ENCODE measurements at regions not wholly inside any gene's neighbourhood (a gene's known extent, or its start where the extent isn't known, plus 50 kb on each side); places are given as distances from the start of the nearest gene placed in this dataset.

DNA sequence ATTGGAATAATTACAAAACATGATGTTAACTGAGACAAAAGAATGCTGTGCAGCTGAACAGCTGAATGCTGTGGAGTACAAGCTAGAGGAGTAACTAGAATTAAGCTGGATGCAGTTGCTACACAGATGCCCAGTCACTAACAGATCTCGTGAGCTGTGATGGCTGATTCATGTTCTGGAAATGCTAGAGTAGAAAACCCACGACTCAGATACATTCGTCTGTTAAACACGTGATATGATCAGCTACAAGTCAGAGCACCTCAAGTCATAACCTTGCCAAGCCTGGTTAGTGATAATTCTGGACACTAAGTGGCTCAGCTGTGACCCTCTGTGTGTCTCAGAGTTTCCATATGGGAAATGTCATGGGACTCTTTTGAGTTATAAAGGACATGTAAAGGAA, 89.7 kb upstream of the ESRRG start:
- intact Hi-C loops (cut with DNase I) = no loop called here
- H3K27ac ChIP-seq = no peak overlapping the region
- H3K9me3 ChIP-seq = no peaks in the 10 kb centered on the region
- no peak for DNase-seq
- H3K36me3 ChIP-seq = no peaks in the 10 kb centered on the region
- H3K4me1 ChIP-seq = no peaks in the 10 kb centered on the region
- H3K9ac ChIP-seq (ENCODE audit: low read depth in 2 of 2, low read length in 2 of 2) = no peak overlapping the region
- H3K4me3 ChIP-seq = no peak overlapping the region
- H3K27me3 ChIP-seq = no peaks in the 10 kb centered on the region
- TF ChIP-seq, protein P1, sequence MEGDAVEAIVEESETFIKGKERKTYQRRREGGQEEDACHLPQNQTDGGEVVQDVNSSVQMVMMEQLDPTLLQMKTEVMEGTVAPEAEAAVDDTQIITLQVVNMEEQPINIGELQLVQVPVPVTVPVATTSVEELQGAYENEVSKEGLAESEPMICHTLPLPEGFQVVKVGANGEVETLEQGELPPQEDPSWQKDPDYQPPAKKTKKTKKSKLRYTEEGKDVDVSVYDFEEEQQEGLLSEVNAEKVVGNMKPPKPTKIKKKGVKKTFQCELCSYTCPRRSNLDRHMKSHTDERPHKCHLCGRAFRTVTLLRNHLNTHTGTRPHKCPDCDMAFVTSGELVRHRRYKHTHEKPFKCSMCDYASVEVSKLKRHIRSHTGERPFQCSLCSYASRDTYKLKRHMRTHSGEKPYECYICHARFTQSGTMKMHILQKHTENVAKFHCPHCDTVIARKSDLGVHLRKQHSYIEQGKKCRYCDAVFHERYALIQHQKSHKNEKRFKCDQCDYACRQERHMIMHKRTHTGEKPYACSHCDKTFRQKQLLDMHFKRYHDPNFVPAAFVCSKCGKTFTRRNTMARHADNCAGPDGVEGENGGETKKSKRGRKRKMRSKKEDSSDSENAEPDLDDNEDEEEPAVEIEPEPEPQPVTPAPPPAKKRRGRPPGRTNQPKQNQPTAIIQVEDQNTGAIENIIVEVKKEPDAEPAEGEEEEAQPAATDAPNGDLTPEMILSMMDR (IDR thresholded peaks at IDR 0.05) = no peak

DNA sequence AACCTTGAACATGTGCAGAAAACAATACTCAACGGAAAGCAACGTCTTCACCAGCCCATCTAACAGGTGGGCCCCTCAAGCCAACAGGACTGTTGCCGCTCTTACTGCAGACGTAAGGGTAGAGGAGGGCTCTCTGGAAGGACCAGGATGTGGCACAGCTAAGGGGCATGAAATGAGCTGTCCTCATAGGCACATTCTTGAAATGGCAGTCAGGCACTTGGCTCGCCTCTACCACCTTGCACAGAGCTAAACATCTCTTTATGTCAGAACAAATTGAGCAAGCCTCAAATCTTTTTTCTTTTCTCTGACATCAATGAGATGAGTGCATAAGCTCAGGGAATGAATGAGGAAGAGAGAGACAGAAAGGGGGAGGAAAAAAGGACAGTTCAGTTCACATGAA, 86.4 kb upstream of the ESRRG start:
- Histone ChIP-seq H3K27ac (no peak overlapping the region), H3K36me3 (no peaks in the 10 kb centered on the region), H3K4me1 (no peaks in the 10 kb centered on the region), H3K9ac (ENCODE audit: low read depth in 2 of 2, low read length in 2 of 2) (no peak overlapping the region), H3K9me3 (no peaks in the 10 kb centered on the region), H3K27me3 (no peaks in the 10 kb centered on the region), H3K4me3 (no peak overlapping the region)
- TF ChIP-seq, protein P1 (IDR thresholded peaks at IDR 0.05) = no peak
- intact Hi-C loops (cut with DNase I) = no loop called here
- DNase-seq = no peak

DNA sequence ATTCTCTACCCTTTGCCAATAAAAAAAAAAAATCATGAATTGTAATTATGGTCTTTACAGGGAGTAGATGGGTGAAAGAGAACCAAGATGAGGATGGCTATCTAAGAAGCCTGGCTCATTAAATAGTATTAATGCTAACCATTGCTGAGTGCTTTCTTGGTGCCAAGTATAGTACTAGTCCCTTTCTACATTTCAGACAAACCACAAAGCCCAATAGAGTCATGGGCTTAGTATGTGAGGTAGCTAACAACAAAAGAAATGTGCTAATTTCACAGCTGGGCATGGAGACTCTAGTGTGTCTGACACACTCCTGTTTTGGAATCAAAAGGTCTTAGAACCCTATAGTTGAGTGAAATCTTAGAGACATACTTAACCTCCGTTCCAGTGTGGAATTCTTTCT, 84.5 kb upstream of the ESRRG start:
- TF ChIP-seq, protein P1 (IDR thresholded peaks at IDR 0.05) = no peak
- intact Hi-C loops (cut with DNase I) = no loop called here
- no peak overlapping the region for H3K9ac ChIP-seq (ENCODE audit: low read depth in 2 of 2, low read length in 2 of 2)
- DNase-seq = no peak
- H3K27ac ChIP-seq = no peak overlapping the region
- no peaks in the 10 kb centered on the region for H3K36me3 ChIP-seq
- H3K9me3 ChIP-seq = no peaks in the 10 kb centered on the region
- H3K27me3 ChIP-seq = no peaks in the 10 kb centered on the region
- no peaks in the 10 kb centered on the region for H3K4me1 ChIP-seq
- no peak overlapping the region for H3K4me3 ChIP-seq

DNA sequence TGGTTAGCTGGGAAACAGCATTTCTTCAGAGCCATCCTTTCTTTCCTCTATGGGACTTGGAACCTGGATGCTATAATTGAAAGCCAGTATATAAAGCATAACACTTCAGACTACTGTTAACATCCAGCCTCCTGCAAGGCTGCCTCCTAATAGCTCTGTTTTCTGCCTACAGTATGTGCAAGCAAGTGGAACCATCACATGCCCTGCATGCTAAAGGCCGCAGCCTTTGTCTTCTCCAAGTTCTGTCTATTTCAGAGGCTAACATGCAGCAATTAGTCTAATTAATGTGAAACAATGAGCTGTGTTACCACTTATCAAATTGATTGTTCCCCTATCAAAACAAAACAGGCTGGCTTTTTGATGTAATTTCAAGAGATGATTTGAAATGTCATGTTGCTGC, 82.7 kb upstream of the ESRRG start:
- no peaks in the 10 kb centered on the region for H3K36me3 ChIP-seq
- DNase-seq = no peak
- TF ChIP-seq, protein P1 (IDR thresholded peaks at IDR 0.05) = no peak
- H3K9me3 ChIP-seq = no peaks in the 10 kb centered on the region
- H3K27me3 ChIP-seq = no peaks in the 10 kb centered on the region
- intact Hi-C loops (cut with DNase I) = no loop called here
- no peak overlapping the region for H3K4me3 ChIP-seq
- H3K9ac ChIP-seq (ENCODE audit: low read depth in 2 of 2, low read length in 2 of 2) = no peak overlapping the region
- H3K27ac ChIP-seq = no peak overlapping the region
- no peaks in the 10 kb centered on the region for H3K4me1 ChIP-seq

DNA sequence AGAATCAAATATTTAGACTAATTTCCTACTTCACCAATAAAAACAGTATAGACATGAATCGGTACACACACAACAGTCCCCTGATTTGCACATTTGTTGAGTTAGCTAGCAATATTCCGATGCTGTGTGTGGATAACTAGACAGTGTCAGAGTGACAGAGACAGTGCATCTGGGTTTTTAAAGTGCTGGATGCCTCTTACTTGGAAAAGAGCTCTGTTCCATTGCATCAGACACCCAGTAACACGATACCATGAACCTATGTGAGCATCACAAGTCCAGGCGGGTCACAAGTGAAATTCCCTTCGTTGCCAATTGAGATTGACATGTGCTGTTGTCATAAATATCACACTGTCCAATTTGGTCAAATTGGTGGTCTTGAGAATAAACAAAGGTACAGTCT, 82.0 kb upstream of the ESRRG start:
- no peak for DNase-seq
- Histone ChIP-seq H3K27ac (no peak overlapping the region), H3K4me1 (no peaks in the 10 kb centered on the region), H3K9ac (ENCODE audit: low read depth in 2 of 2, low read length in 2 of 2) (no peak overlapping the region), H3K36me3 (no peaks in the 10 kb centered on the region), H3K4me3 (no peak overlapping the region), H3K27me3 (no peaks in the 10 kb centered on the region), H3K9me3 (no peaks in the 10 kb centered on the region)
- intact Hi-C loops (cut with DNase I) = no loop called here
- TF ChIP-seq, protein P1 (IDR thresholded peaks at IDR 0.05) = no peak

DNA sequence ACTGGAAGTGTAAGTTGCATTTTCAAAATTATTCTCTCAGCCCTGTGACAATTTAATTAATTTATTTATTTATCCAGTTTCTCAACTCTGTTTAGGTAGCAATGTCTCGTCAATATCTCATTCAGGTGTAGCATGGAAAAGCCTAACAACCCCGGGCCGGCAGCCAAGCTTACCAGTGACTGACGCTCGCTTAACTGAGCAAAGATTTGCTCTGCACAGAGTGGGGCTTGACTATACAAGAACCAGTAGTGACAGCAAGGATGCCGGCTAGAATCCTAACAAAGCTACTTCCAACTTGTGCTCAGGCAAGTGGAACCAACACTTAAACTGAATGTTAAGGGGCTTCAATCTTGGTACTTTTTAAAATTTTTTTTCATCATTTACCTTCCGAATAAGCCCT, 80.9 kb upstream of the ESRRG start:
- Histone ChIP-seq H3K9me3 (no peaks in the 10 kb centered on the region), H3K4me3 (no peak overlapping the region), H3K4me1 (no peaks in the 10 kb centered on the region), H3K36me3 (no peaks in the 10 kb centered on the region), H3K27ac (no peak overlapping the region), H3K27me3 (no peaks in the 10 kb centered on the region), H3K9ac (ENCODE audit: low read depth in 2 of 2, low read length in 2 of 2) (no peak overlapping the region)
- intact Hi-C loops (cut with DNase I) = no loop called here
- TF ChIP-seq, protein P1 (IDR thresholded peaks at IDR 0.05) = no peak
- DNase-seq = no peak
